GM19397 (cell line): ENCODE measurements at regions not wholly inside any gene's neighbourhood (a gene's known extent, or its start where the extent isn't known, plus 50 kb on each side); places are given as distances from the start of the nearest gene placed in this dataset.
"Not testable (repeated sequence)": the region's sequence is repeated elsewhere in the genome, so short reads cannot be mapped to it uniquely, and the experiment has no call there.

Source experiments
- ATAC-seq: cut with Tn5 transposase; IDR thresholded peaks from one replicate; pipeline ENCODE4 v1.9.1; 2021; ENCODE audit warnings: mild to moderate bottlenecking, moderate library complexity; ENCODE audit not compliant: unreplicated experiment

DNA sequence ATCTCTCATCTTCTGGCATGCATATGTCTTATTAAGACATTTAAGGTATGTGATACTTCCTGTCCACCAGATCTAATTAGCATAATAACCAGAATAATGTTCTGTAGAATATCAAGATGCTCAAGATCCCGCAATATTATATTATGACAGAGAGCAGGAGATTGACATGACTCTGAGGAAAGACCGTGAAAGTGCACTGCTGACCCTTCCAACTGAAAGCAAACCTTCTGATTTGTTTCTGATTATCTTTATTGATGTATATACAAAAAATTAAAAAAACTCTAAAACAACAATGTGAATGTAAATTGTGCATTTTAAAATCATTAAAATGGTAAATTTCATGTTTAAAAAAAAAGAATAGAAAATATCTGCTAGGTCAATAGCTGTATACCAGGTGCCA is 184.4 kb upstream of the TMEM45B start:
- no peak for ATAC-seq

DNA sequence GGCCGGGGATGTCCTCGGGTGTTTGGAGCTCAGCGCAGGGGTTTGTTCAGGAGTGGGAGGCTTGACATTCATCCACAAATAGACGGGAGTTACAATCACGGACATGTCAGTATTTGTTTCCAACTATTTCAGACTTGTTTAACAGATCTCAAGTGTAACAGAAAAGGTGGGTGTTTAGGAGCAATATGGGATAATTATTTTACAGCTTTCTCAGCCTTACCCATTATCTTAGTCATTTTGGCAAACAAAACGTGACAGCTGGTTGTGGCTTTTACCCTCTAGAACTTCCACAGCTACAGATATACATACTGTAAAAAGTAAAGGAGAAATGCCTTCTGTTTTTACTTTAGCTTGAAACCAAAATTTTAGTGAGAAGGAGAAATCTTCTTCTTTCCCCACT is 178.7 kb upstream of the TMEM45B start:
- ATAC-seq = no peak

DNA sequence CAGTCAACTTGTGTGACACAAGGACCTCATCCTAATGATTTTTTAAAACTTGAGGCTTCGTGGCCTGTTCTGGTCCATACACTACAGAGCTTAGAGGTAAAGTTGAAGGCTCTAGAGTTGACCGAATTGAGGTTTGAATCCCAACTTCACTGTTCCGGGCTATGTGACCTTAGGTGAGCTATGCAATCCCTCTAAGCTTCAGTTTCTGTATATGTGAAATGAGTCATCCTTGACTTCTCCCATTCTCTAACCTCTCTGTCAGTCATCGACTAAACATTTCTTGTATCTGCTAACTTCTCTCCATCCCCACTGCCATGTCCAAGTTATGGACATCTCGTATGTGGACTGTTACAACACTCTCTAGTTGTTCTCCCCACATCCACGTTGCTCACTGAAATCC is 178.2 kb upstream of the TMEM45B start:
- no peak for ATAC-seq

DNA sequence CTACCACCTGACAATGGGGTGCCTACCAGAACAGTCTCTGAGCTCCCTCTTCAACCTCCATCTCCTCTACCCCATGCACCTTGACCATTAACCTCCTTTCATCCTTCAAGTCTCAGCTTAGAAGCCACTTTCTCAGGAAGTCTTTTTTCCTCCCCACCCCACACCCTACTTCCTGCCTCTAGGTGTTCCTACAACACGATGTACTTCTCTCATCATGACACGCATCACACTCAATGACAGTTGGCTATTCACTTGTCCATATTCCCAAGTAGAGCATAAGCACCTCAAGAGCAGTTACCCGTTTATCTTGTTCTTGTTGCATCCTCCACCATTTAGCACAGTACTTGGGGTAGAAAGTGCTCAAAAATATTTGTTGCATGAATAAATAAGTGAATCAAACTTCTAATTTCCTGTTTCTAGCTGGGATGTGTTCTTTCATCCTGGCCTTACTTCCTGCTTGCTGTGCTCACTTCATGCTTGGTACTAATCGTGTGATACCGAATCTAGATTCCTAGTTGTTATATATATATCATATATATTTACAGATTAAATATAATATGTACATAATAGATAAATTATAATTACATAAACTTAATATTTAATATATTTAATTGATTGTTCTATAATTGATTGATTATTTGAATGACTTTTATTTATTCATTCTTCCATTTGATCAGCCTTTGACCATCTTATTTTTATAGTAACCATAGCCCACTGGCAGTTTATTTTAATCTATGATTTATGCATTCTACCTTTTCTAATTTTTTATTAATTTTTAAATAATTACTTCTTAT is 177.5 kb upstream of the TMEM45B start:
- ATAC-seq = no peak

DNA sequence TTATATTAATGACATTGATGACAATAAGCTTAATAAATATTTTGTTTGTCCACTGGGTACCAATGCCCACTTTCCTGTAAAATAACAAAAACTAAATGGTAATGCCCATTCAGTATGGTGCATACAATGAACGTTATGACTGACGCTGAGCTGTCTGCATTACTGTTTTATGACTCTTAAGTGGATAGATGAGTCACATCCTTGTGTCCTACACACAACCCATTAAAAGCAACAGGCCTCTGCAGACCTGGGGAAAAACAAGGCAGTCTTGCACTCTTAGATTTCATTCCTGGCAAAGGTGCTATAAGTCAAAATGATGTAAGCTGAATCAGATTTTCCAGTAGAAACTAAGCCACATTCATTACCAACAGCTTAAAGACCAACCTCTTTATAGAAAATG is 176.3 kb upstream of the TMEM45B start:
- no peak for ATAC-seq

DNA sequence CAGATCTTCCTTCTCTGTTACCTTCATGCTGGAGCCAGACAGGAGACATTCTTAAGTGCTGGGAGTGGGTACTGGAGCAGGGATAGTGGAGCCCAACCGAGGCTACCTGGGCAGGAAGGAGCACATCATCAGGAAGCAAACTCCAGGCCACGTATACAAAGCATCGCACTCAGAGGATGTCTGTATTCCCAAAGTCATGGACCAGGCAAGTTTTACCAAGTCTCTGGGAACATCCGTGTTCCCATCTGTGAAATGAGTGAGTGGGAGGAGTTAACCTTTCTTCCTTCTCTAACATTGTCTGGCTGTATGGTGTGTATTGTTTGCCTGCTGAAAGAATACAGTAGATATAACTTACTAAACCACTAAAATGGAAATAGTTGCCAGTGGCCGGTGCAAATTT is 175.0 kb upstream of the TMEM45B start:
- ATAC-seq = no peak

DNA sequence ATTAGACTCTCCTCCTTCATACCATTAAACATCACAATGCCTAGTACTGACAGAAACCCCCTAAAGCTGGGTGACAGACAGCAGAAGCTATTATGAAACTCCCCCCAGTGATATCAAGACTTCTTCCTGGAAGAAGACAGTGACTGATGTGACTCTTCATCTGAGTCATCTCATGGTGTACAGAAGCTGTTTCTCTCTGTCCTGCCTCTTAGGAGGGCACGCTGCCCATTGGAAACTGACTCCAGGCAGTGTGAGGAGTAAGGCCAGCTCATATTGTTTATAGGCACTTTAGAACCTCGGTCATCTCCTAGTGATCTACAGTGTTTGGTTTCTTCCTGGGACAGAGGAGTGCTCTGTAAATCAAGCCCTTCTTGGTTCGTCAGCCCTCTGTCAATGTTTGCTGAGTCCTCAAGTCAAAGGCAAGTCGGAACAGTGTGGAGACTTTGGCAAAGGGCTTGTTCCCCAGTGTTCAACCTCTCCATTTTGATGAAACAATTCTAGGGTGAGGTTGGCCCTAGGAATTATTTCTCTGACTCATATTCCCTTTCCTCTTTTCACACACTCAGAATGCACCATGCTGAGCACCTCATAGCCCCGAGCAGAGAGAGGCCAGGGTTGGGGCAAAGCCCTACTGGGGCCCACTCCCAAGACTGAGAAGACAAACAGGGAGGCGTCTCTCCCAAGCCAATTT is 172.5 kb upstream of the TMEM45B start:
- no peak for ATAC-seq

DNA sequence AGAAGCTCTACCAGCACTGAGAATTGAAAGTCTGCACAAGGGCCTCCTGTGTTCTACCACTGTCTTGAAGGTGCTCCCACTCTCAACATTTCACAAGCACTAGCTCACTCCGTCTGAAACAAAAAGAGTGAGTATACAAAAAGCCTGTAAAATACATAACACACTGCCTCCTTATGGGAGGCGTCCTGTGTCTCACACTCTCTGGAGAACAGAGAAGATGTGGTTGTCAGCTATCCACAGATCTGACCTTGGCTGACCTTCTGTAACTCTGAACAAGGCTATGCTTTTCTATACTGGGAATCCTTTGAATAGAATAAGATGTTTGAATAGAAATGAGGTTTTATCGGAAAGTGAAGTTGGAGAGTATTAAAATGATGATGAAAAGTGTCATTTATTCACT is 171.3 kb upstream of the TMEM45B start:
- no peak for ATAC-seq

DNA sequence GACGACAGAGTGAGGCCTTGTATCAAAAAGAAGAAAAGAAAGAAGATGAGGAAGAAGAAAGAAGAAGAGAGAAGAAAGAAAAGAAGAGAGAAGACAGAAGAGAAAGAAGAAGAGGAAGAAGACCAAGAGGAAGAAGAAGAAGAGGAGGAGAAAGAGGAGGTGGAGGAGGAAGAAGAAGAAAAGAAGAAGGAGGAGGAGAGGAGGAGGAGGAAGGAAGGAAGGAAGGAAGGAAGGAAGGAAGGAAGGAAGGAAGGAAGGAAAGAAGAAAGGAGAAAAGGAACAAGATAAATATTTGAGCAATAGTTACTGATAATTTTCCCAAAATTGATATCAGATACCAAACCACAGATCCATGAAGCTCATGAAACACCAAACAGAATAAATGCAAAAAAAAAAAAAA is 169.7 kb upstream of the TMEM45B start:
- no peak for ATAC-seq

DNA sequence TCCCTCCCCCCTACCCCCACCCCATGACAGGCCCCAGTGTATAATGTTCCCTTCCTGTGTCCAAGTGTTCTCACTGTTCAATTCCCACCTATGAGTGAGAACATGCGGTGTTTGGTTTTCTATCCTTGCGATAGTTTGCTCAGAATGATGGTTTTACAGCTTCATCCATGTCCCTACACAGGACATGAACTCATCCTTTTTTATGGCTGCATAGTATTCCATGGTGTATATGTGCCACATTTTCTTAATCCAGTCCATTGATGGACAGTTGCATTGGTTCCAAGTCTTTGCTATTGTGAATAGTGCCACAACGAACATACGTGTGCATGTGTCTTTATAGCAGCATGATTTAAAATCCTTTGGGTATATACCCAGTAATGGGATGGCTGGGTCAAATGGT is 165.6 kb upstream of the TMEM45B start:
- not testable (repeated sequence) for ATAC-seq

DNA sequence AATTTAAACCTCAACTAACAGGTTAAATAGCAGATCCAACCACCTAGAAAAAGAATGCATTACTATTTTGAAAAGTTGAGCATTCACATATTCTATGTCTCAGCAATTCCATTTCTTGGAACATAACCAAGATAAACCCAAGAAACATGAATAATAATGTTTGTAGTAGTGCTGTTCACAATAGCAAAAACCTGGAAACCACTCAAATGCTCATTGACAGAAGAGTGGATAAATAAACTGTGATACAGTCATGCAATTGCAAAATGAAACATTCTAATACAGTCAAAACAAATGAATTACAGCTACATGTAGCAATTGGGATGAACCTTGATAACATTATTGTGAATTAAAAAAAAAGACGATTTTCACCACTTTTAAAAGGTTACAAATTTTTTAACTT is 162.8 kb upstream of the TMEM45B start:
- ATAC-seq = no peak

DNA sequence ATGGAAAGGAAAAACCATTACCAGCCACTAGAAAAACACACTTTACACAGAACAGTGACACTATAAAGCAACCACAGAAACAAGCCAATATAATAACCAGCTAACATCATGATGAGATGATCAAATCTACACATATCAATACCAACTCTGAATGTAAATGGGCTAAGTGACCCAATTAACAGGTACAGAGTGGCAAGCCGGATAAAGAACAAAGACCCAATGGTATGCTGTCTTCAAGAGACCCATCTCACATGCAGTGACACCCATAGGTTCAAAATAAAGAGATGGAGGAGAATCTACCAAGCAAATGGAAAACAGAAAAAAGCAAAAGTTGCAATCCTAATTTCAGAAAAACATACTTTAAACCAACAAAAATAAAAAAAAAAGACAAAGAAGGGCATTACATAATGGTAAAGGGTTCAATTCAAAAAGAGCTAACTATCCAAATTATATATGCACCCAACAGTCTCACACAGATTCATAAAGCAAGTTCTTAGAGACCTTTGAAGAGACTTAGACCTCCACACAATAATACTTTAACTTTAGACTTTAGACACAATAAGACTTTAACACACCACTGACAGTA is 160.3 kb upstream of the TMEM45B start:
- ATAC-seq = no peak

DNA sequence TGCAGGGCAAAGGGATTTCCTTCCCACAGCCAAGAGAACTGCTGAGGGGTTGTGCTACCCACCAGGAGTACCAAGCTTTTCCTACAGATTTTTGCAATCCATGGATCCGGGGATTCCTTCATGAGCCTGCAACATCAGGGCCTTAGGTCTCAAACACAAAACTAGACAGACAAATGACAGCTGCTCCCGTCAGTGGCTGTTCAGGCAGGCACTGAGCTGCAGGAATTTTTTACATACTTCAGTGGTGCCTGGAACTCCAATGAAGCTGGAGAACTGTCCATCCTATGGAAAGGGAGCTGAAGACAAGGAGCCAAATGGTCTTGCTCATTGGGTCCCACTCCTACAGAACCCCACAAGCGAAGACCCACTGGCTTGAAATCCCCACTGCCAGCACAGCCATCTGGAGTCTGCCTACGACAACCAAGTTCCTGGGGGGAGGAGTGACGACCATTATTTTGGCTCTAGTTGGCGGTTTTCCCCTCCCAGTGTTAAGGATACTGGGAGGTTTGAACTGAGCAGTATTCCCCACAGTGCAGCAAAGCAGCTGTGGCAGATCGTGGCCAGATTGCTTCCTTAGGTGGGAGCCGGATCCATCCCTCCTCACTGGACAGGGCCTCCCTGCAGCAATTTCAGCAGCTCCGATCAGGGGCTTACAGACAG is 157.7 kb upstream of the TMEM45B start:
- ATAC-seq = no peak

DNA sequence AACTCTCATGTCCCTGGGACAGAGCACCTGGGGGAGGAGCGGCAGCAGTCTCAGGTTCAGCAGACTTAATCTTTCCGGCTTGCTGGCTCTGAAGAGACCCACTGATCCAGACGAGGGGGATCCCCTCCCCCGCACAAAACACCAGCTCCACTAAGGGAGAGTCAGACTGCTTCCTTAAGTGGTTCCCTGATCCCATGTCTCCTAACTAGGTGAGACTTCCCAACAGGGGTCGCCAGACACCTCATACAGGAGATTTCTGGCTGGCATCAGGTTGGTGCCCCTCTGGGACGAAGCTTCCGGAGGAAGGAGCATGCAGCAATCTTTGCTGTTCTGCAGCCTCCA is 157.2 kb upstream of the TMEM45B start:
- ATAC-seq = no peak

DNA sequence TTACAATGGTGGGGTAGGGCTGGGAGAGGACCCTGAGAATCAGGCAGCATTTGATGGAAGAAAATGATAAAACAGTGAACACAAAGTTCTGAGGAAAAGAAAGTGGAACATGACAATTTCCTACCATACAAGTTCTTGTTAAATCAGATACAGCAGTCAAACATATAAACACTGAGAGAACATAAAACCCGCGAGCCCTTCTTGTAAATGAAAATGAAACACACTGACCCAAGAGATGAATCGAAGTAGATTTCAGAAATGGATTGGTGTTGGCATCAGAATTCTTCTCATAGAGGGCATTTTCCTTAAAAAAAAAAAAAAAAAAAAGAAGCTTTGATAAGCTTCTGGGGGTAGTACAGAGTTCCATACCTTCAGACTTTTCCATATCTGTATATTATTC is 134.7 kb upstream of the TMEM45B start:
- no peak for ATAC-seq

DNA sequence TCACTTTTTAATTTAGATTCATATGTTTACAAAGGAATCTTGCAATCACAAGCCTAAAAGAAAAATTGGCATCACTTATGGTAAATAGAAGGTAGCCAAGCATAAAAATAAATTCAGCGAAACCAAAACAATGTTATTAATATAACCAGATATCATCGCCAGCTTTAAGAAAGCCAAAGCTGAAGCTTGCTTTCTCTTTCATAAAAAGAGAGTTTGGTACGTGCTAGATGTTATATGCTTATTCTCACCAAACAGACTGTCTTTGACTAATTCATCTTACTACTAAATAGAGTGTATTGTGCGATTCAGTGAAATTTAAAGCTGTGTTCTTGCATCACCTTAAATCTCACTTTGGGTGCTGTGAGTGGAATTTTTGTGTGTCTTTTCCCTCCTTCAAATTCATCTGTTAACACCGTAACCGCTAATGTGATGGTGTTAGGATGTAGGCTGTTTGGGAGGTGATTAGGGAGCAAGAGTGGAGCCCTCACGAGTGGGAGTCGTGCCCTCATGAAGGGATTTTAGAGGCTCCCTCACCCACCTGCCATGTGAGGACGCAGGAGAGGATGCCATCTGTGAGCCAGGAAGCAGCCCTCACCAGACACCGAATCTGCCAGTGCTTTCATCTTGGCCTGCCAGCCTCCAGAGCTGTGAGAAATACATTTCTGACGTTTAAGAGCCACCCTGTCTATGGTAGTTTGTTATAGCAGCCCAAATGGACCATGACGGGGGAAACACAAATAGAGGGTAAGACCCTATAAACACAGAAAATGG is 134.1 kb upstream of the TMEM45B start:
- ATAC-seq = no peak

DNA sequence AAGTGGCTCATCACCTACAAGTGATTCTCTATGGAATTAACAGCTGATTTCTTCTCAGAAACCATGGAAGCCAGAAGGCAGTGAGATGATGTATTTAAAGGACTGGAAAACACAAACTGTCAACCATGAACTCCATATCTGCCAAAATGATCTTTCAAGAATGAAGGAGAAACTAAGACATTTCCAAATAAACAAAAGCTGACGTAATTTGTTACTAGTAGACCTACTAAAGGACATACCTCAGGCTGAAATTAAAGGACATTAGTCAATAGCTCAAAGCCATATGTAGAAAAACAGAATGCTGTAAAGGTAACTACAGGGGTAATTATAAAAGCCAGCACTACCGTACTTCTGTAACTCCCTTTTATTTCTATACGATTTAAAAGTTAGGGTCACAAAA is 129.4 kb upstream of the TMEM45B start:
- ATAC-seq = no peak

DNA sequence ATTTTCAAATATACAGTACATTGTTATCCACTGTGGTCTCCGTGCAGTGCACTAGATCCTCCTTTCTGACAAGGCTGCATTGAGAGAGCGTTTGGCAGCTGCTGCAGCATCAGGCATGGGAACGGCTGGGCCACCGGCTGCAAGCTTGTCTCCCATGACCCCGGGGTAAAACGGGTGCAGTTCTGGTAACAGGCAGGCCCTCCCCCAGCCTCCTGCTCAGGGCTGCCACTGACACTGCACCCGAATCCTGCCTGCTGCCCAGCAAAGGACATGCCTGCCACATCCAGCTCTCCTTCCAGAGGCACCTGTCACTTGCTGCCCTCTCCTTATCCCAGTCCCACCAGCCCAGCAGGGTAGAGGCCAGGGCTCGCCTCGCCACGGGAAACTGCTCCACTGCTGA is 124.5 kb upstream of the TMEM45B start:
- no peak for ATAC-seq

DNA sequence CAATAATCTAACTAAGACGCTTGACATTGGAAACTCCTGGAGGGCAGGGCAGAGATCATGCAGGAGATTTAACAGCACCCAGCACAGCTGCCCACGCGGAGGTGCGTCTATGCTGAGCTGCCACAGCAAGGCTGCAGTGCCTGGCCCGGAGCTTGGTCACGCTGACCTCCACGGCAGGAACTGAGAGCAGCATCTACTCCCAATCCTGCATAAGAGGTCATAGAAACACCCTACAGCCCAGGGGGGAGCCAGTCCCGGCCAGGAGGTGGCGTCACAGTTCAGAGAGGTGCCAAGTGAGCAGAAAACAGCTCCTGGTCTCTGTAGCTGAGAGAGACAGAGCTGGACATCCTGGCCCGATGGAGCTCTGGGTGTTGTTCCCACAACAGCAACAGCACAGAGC is 121.1 kb upstream of the TMEM45B start:
- ATAC-seq = no peak

DNA sequence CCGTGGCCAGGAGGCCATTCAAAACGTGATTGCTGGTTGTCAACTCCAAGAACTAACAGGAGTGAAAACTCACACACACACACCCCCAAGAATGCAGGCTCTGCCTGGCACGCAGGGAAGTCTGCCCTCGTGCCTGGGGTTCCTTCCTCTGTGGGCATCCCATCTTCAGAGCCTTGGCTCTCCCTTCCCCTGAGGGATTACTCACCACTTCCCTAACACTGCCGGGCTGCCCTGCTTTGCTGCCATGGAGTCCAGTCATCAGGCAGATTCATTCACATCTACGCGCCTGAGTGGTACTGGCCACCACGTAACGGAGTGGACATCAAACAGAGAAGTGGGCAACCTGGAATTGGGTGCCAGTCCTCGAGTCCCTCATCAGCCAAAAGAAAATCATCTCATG is 120.7 kb upstream of the TMEM45B start:
- ATAC-seq = no peak
